GM21515 (cell line): ENCODE measurements at regions not wholly inside any gene's neighbourhood (a gene's known extent, or its start where the extent isn't known, plus 50 kb on each side); places are given as distances from the start of the nearest gene placed in this dataset.

Experiments used
- ATAC-seq: cut with Tn5 transposase; IDR thresholded peaks from one replicate; pipeline ENCODE4 v1.9.1; 2021; ENCODE audit not compliant: unreplicated experiment

DNA sequence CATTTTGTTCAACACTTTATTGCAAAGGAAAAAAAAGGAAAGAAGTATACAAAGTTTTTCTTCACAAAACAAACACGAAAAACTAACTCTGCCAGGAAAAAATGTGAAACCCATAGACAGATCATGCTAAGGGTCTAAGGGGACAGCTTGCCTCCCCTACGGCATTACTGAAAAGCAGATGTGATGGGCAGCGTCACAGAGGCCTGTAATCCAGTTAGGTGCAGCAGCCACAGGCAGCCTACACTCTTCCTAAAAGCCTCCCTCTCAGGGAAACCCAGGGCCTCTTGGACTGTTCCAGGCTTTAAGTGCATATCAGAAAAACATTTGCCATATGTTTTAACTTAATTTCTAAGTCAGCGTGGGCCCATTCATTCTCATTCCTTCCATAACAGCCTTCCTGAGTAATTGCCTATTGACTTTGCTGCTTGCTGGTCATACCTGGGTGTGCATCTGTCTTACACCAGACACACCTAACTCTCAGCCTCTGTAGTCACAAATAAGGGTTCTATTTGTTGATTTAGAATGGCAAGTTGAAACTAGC lies 135.7 kb upstream of the SERP2 start:
- no peak for ATAC-seq

DNA sequence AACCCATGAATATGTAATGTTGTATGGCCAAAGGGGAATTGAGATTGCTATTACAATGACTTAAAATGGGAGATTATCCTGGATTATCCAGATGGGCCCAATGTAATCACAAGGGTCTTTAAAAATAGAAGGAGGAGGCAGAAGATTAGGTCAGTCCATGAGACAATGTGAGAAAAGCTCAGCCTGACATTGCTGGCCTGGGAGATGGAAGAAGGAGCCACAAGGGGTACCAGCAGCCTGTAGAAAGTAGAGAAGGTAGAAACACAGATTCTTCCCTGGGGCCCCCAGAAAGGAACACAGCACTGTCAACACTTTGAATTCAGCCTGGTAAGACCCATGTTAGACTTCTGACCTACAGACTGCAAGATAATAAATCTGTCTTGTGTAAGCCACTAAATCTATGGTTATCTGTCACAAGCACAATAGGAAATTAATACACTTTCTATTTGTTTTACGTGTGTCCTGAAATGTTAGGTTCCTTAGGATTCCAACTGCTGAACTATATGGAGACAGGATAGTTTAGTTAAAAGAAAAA lies 132.9 kb upstream of the SERP2 start:
- no peak for ATAC-seq

DNA sequence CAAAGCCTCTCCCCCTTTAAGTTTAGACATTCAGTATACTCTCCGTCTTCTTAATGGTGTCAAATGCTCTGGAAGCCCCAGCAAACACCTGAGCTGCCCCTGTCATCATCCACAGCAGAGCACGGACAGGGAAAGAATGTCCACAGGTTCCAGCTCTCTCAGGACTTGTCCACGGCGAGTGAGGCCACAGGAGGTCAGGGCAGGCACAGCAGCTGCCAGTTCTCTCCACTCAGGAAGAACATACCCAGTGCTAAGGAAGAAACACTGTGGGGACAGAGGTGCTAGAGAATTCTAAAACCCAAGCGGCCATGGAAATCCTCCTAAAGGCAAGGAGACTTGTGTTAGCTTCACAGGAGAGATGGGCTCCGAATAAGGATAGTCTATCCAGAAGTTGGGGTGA lies 132.0 kb upstream of the SERP2 start:
- no peak for ATAC-seq

DNA sequence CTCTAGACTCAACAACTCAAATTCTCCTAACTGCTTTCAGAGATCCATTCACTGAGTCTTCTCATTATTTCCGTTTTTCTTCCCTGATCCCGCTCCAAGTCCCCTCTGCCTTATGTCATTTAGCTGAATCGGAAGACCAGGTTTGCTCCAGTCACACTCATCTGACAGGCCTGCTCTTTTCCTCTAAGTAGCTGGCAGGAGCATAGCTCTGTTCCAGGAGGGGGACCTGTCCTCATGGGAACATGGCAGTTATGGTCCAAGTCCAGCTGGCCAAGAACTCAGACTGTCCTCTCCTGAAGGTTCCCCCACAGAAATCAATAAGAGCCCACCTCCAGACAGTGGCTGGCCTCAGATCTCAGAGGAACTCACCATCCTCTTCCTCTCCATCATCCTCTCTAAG lies 130.9 kb upstream of the SERP2 start:
- ATAC-seq = no peak

DNA sequence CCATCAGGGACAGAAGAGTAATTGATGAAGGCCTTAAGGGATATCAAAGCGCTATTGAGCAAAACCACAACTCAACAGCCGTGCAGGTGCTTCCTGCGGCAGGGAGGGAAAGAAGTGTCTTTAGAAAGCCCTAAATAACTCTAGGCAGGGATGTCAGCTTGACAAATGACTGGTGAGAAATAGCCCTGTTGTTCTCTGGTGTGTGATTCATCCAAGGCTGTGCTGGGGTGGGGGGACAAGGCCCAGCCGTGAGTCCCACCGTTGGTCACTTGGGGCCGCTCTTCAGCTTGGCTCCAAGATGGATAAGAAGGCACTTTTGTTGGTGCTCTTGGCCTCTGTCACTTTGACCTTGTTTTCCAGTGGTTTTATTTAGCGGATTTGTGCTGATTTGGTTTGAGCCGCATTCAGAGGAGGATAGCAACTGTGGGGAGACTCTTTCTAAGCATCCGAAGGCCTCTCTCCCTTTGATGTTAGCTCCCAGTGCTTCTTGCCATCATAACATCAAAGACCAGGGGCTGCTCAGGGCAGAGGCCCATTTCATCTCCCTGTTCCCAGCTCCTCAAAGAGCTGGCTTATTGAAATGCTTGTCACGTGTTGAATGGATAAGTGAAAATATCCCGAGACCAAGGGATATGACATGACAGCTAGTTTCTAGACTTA lies 130.3 kb upstream of the SERP2 start:
- ATAC-seq = no peak

DNA sequence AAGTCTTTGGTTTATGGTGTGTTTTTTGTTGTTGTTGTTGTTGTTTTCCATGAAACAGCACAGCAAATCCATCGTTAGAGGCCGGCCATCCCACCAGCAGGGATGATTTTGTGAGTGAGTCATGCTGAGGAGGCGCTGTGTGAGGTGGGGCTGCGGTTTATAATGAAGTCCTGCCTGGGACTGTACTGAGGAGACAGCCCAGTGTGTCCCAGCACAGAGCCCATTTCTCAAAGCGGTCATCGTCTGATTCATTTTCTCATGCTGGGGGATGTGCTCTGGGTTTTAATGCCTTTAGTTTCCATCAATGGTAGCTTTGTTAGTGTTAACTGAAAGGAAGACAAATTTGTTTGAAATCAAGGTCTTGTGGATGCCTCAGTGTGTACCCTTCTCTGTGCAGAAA lies 129.3 kb upstream of the SERP2 start:
- ATAC-seq = no peak

DNA sequence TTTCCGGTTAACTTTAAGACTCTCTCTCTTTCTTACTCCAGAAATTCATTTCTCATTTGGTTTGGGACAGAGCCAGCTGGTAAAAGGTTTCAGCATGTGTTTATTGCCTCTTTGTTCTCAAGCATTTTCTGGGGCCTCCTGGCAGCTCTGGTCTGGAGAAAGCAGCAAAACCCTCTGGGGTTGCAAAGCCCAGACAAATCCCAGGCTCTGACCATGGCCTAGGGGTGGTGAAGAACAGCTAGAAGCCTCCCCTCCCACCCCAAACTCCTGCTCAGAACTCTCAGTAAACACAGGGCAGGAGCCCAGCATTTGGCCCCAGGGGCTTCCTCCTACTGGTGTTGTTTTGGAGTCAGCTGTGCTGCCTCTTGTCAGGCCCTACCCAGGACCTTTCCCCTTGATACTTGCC lies 124.2 kb upstream of the SERP2 start:
- no peak for ATAC-seq

DNA sequence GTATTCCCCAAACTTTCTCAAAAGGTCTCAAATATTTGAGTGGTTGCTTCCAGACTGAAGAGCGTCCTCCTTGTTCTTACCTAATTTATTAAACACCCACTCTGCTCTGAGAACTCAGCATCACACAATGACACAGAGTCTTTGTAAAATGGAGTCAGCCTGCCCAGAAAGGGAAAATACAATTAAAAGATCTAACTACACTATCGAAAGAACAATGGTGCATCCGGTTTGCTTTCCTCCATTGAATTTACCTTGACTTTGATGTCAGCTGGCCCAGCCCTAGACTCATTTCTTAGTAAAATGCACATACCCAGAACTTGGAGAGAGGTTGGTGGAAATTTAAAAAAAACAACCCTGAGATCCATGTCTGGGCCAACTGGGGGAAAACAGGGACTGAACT lies 120.7 kb upstream of the SERP2 start:
- no peak for ATAC-seq

DNA sequence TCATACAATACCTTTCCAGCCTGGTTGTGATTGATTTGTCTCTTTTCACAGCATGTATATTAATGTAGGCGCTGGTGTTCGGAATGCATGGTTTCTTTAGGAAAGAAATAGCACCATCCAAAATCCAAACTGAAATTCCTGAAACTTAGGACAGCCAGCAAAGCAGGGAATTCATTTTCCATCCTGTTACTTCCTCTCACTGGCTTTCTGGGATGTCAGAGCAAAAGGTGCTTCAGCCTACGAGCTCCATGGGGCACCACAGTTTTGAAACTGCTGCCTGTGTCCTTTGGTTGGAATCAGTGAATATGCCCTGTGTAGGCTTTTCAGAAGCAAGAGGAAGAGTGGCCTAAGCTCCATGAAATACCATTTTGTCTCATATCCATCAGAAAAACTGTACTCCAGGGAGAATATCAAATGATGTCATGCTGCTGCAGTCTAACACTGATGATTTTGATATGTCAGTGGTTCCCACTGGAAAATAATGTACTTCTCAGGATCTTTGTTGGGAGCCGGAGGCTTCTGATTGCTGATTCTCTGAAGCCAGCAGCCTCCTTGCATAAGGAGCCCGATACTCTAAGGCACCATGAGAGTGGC lies 117.8 kb upstream of the SERP2 start:
- no peak for ATAC-seq

DNA sequence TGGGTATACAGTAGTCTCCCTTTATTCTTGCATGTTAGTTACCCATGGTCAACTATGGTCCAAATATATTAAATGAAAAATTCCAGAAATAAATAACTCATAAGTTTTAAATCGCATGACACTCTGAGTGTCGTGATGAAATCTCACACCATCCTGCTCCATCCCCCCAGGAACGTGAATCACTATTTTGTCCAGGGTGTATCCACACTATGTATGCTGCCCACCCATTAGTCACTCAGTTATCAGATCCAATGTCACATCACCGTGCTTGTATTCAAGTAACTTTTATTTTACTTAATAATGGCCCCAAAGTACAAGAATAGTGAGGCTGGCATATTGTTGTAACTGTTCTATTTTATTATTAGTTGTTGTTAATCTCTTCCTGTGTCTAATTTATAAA lies 115.8 kb upstream of the SERP2 start:
- ATAC-seq = no peak

DNA sequence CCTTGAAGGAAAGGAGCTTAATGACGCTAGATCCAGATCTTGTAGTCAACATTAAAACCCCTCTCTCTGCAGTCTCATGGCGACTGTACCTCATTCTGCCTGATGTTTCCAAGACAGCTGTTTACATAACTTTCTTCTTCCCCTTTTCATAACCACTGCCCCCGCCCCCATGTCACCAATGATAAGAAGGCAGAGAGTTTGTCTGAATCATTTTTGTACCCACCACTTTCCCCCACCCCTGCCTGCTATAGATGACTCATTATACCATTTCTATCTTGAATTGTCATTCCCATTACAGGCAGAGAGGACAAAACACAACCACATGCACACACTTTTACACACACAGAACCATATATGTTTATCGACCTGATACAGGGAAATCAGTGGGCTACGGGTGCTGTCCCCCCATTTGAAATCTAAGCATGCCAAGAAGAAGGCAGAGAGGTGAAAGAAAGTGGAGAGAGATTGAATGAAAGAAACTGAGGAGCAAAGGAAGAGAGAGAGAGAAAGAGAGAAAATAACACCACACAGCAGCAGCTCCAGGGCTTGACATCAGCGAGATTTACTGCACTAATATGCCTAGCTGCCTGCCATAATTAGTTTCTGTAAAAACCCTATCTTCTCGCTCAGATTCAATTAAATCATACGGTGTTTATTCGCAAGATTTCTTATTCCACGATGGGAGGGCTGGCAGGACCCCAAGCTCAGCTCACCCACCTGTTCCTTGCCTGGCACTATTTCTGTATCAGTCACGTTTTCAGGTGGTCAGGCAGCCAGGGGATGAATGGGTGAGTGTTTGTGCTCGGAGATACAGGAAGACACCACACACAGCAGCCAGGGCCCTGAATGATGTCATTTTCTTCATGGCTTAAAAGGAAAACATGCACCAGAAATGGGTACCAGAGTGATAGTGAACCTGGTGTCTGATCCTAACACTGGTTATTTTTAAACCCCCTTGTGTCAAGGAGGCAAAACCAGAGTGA lies 114.3 kb upstream of the SERP2 start:
- no peak for ATAC-seq

DNA sequence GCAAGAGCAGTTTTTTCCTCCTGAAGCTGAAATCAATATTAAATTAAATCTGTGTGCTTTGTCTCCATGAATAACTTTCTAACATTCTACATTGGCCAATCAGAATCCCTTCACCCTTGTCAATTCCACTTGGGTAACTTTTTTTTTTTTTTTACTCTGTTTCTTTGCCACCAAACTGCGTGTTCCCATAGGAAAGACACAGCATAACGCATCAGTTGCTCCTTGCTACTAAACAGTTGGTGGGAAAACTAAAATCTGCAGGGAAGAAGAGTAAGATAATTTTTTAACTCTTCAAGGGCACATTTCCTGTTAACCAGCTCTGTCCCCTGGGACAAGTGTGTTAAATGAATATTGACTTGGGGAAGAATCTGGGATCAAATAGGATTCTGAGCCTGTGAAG lies 113.3 kb upstream of the SERP2 start:
- ATAC-seq = no peak

DNA sequence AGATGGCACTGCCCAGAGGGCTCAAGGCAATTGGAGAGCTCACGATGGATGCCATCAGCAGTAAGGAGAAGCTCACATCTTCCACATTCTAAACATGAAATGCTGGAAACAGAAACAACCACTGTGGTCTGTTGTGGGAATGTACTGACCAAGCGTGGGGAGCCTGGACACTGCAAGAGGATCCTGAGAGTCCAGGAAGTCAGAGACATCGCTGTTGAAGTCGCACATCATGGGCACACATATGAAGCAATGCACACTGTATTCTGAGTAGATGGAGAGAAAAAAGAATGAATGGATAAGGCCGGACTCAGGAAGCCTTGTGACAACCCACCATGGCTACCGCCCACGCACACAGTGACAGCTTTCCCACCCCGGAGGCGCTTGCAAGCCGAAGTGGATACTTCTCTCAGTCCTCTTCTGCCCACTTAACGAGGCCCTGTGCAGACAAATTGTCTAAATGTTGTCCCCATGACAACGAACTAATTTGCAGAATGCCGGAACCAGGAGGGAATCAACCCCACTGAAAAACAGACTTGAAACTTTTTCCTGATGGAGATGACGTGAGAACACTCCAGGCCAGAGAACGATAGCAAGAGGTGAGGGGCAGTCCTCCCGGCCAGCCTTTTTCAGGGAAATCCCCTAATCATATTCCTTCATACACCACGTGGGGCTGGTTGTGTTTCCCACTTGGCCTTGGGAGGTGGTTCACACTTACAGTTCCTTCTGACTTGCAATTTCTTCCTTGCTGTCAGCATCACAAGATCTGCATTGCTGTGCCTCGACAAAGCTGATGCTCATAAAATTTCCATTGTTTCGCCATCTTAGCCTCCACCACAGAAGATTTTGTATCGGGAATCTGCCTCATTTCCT lies 109.6 kb upstream of the SERP2 start:
- no peak for ATAC-seq

DNA sequence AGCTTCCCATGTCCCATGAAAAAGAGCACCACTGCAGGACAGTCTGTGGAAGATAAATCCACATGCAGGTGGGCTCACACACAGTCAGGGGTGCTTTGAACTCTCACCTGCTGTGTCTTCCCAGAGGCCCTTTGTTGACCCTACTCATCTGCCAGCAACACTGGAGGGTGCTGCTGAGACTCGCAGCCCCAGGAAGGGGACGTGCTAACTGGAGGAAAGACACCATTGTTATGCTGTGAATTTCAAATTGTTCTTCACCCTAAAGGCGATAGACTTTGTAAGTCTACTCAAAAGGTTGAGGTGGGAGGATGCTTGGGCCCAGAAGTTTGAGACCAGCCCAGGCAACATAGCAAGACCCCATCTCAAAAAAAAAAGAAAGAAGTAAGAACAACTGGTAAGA lies 107.3 kb upstream of the SERP2 start:
- no peak for ATAC-seq

DNA sequence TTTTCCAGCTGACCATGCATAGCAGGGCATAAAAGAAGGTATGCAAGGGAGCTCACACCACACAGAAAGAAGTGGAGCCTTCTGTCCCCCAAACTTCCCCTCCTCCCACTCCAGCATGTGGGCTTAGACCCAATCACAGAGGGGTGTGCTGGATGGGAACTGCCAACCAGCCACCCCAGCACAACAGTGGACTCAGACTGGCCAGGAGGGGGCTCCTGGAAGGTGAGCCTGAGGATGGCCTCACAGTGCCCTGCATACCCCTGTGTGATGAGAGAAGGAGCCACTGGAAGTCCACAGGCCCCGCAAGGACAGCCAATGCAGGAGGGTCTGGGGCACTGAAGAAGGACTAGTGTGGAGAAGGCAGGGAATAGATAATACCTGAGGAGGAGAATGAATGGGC lies 106.9 kb upstream of the SERP2 start:
- no peak for ATAC-seq

DNA sequence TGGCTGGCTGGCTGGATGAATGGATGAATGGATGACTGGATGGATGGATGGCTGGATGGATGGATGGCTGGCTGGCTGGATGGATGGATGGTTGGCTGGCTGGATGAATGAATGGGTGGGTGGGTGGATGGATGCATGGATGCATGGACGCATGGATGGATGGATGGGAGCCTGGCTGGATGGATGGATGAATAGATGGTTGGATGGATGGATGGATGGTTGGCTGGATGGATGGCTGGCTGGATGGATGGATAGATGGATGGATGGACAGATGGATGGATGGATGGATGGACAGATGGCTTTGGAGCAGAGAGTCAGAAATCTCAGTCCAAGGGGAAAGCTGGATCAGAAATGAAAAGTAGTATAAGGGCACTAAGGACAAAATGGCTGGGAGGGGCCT lies 106.4 kb upstream of the SERP2 start:
- no peak for ATAC-seq

DNA sequence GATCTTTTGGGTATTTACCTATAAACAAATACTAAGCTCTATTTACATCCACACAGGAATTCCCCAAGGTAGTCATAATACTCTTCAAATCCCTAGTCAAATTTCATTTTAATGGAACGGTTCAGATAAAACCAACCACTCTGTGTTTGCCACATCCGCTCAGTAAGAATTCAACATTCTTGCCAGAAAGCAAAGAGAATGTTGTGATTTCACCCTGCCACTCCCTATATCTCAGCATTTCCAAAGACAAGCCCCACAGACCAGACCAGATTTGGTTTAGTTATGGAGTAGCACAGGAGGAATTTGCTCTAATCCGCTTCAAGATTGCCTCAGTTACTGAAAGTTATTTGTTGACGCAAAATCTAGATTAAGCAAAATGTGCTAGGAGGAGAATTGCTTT lies 105.6 kb upstream of the SERP2 start:
- ATAC-seq = no peak

DNA sequence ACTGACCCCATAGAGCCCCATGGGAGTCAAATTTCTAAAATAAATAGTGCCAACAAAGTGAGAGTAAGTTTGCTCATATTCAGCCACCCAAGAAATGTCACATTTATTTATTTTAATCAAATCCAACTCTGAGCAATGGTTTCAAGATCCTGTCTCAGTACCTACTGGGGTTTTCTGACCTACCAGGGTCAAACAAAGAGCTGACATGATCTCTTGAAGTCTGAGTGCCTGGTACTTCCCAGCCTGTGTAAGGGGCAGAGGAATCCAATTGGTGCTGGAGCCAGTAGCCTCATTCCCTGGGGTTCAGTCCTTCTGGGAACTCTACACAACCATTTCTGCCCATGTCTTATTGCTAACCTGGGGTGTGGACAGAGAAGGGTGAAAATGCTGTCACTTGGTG lies 104.6 kb upstream of the SERP2 start:
- no peak for ATAC-seq

DNA sequence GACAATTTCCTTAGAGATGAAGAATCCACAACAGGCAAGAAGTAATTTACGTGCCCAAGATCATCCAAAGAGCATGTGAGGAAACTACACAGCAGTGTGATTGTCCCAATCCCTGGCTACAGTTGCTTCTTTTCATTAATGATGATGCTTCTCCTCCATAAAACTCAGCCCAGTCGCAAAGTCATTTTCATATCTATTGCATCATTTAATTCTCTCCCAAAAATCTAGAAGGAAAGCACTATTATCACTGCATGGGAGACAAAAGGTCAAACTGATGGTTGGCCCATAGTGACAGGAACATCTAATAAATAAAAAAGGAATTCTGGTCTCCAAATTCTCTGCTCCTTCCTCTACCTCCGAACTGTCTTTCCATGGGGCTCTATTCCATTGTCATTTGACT lies 103.5 kb upstream of the SERP2 start:
- ATAC-seq = no peak

DNA sequence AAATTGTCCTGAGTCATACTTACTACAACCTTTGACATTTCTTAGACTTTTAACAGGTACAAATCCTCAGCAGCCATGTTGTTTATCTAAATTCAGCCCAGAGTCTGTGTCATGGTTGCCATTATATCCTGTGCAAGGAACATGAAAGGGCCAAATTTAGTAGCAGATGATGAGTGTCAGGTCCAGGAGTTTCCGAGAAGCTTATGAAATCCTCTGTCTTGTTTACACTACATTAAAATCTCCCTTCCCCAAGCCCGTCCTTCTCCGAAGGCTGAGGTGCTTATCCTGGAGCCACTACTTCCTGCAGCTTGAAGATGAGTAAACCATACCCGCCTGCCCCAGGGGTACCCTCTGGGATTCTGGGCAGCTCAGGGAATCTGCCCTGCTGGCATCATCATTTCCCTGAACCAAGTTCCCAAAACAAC lies 102.6 kb upstream of the SERP2 start:
- ATAC-seq = no peak

DNA sequence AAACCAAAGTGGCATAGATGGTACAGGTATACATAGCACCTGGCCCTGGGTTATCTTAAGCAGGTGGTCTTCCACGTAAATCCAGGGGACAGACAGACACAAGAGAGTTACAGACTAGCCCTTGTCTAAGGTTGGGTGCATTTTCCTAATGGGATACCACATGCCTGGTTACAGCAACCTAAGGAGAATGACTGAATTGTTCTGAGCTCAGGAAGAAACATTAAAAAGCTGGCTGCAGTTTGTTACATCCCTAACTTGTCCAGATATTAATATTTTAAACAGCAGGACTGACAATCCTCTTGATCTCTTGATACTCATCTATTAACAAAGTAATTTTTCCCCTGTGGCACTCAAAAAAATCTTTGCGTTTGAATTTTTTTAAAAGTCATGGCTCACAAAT lies 102.2 kb upstream of the SERP2 start:
- ATAC-seq = no peak
